B cell (primary cell): ENCODE measurements at regions not wholly inside any gene's neighbourhood (a gene's known extent, or its start where the extent isn't known, plus 50 kb on each side); places are given as distances from the start of the nearest gene placed in this dataset.

ENCODE experiments used
- ATAC-seq: fragments of 200-7000 bp; cut with Tn5 transposase; one replicate; pipeline ENCODE4 v1.10.0; 2021; ENCODE audit warnings: low read depth, mild to moderate bottlenecking, moderate number of reproducible peaks, moderate library complexity
- CTCF ChIA-PET: fragments of 350-600 bp; sonication (Branson Sonifier 250); formaldehyde crosslinking; loops from one replicate; lab custom pipeline; 2021; ENCODE audit warnings: antibody characterized with exemption, inconsistent platforms; lab: Charles Lee
- POLR2A ChIA-PET: fragments of 350-600 bp; sonication (Branson Sonifier 250); formaldehyde crosslinking; loops from one replicate; lab custom pipeline; 2021; ENCODE audit warnings: antibody characterized with exemption; lab: Charles Lee
- DNase-seq: peaks from one replicate; pipeline ENCODE4 v3.0.0; 2013
- H2AFZ ChIP-seq: 2 replicates; pipeline ENCODE4 v1.6.1; 2012; ENCODE audit warnings: mild to moderate bottlenecking, low read depth, low read length; ENCODE audit not compliant: insufficient read depth, poor library complexity, severe bottlenecking
- H3K27ac ChIP-seq, 2 donors: 1 replicate in 1 of 2; 2 replicates in 1 of 2; pipeline ENCODE4 v1.5.1; 2012 to 2013; ENCODE audit warnings: low read length in 2 of 2, mild to moderate bottlenecking in 2 of 2, moderate library complexity in 1 of 2
- H3K27me3 ChIP-seq, 4 experiments: fragments of 200-600 bp in 1 of 4; sonication (generic) in 1 of 4; replicated peaks in 1 of 4; 1 replicate in 2 of 4; 2 replicates in 2 of 4; pipeline versions ENCODE4 v1.6.1 to v1.7.0; 2013 to 2016; ENCODE audit warnings: low read length in 3 of 4, mild to moderate bottlenecking in 2 of 4, mixed read lengths in 1 of 4, moderate library complexity in 1 of 4; ENCODE audit not compliant: insufficient read depth in 4 of 4, control insufficient read depth in 3 of 4; ENCODE audit errors: control extremely low read depth in 1 of 4
- H3K36me3 ChIP-seq, 2 experiments: replicated peaks in 1 of 2; 1 replicate in 1 of 2; 2 replicates in 1 of 2; pipeline versions ENCODE4 v1.6.1 to v1.7.1; 2013; ENCODE audit warnings: low read length in 1 of 2; ENCODE audit not compliant: insufficient read depth in 2 of 2, control insufficient read depth in 1 of 2; ENCODE audit errors: control extremely low read depth in 1 of 2, extremely low read depth in 1 of 2
- H3K4me1 ChIP-seq, 2 donors: fragments of 200-600 bp in 1 of 2; sonication (generic) in 1 of 2; 1 replicate in 1 of 2; 2 replicates in 1 of 2; pipeline versions ENCODE4 v1.5.1 to v1.6.1; 2013 to 2017; ENCODE audit warnings: low read length in 2 of 2; ENCODE audit not compliant: control insufficient read depth in 2 of 2, insufficient read depth in 2 of 2
- H3K4me2 ChIP-seq: replicated peaks from 2 replicates; pipeline ENCODE3; 2012; ENCODE audit warnings: mild to moderate bottlenecking, low read depth, low read length; ENCODE audit not compliant: poor library complexity, severe bottlenecking
- H3K4me3 ChIP-seq, 5 experiments: fragments of 200-600 bp in 1 of 5; sonication (generic) in 1 of 5; 1 replicate in 3 of 5; 2 replicates in 2 of 5; pipeline versions ENCODE4 v1.5.1 to v1.7.0; 2011 to 2016; ENCODE audit warnings: low read length in 4 of 5, mild to moderate bottlenecking in 4 of 5, low read depth in 2 of 5, control low read depth in 1 of 5, moderate library complexity in 1 of 5; ENCODE audit not compliant: insufficient read depth in 1 of 5; ENCODE audit errors: control extremely low read depth in 1 of 5, extremely low read depth in 1 of 5
- H3K79me2 ChIP-seq: fragments of 200-600 bp; sonication (generic); one replicate; pipeline ENCODE4 v1.6.0; 2016; ENCODE audit warnings: low read length; ENCODE audit not compliant: control insufficient read depth, insufficient read depth
- H3K9ac ChIP-seq: fragments of 200-600 bp; sonication (generic); 2 replicates; pipeline ENCODE4 v1.6.1; 2017; ENCODE audit warnings: mild to moderate bottlenecking, low read length, moderate library complexity
- H3K9me3 ChIP-seq, 3 donors: one replicate each; pipeline versions ENCODE4 v1.6.1 to v1.7.1; 2013; ENCODE audit warnings: low read length in 2 of 3; ENCODE audit not compliant: control insufficient read depth in 2 of 3, insufficient read depth in 1 of 3; ENCODE audit errors: control extremely low read depth in 1 of 3
- H4K20me1 ChIP-seq: 2 replicates; pipeline ENCODE4 v1.6.0; 2012; ENCODE audit warnings: mild to moderate bottlenecking, low read length; ENCODE audit not compliant: insufficient read depth, control insufficient read depth, poor library complexity, severe bottlenecking
- H3K27ac Mint-ChIP-seq: one replicate; pipeline ENCODE4 v1.8.0; 2021; ENCODE audit warnings: mixed read lengths
- H3K27me3 Mint-ChIP-seq: one replicate; pipeline ENCODE4 v1.8.0; 2021; ENCODE audit warnings: mixed read lengths
- H3K4me1 Mint-ChIP-seq: one replicate; pipeline ENCODE4 v1.8.0; 2021; ENCODE audit warnings: mixed read lengths
- H3K4me3 Mint-ChIP-seq: one replicate; pipeline ENCODE4 v1.8.0; 2021; ENCODE audit warnings: mixed read lengths
- H3K9me3 Mint-ChIP-seq: one replicate; pipeline ENCODE4 v1.8.0; 2022; ENCODE audit warnings: mixed read lengths; ENCODE audit not compliant: insufficient read depth
- EZH2 ChIP-seq: IDR thresholded peaks from 2 replicates; pipeline ENCODE4 v1.6.1; 2012; ENCODE audit warnings: borderline replicate concordance, low read depth, mild to moderate bottlenecking, moderate library complexity, low read length; ENCODE audit not compliant: insufficient read depth, poor library complexity, severe bottlenecking
- WGBS: methylation state at CpG from one replicate; pipeline ENCODE4 v1.1.5; 2013; ENCODE audit warnings: missing lambda C conversion rate; ENCODE audit not compliant: insufficient coverage; 5-methylcytosine and 5-hydroxymethylcytosine counted together
- intact Hi-C: fragments of 100-400 bp; cut with micrococcal nuclease; formaldehyde crosslinking; loops from one replicate; pipeline ENCODE4 v1.10.0; 2022
- TF ChIP-seq, protein P1 (sequence below): fragments of 200-600 bp; IDR thresholded peaks from one replicate; pipeline ENCODE4 v1.8.0; 2022; ENCODE audit warnings: antibody characterized with exemption, mild to moderate bottlenecking

DNA sequence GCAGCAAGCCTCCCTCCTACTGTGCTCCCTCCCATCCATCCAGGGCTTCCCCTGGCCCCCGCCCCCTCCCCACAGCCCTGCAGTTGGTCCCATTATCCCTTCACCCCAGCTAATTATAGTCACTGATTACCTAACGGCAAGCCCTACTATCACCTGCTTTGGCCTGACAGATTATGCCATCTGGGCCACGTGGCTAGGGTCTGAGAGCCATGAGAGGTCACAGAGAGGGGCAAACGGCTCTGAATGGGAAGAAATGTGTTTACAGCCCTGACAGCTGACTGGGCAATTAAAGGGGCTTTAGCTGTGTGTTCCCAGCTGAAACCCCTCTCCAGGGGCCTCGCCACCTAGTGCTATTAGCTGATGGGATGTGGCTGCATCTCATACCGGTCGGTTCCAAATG, 134.4 kb upstream of the CPEB2 start:
- Histone ChIP-seq H3K4me2 (no peak overlapping the region), H3K27me3 (no peaks in the 10 kb centered on the region), H3K27ac (no peak overlapping the region), H3K79me2 (no peaks in the 10 kb centered on the region), H3K36me3 (no peaks in the 10 kb centered on the region), H3K9me3 (no peaks in the 10 kb centered on the region), H4K20me1 (no peaks in the 10 kb centered on the region), H3K9ac (no peak overlapping the region), H3K4me3 (no peak overlapping the region), H3K4me1 (no peaks in the 10 kb centered on the region), H2AFZ (no peak overlapping the region)
- WGBS: 78% methylated on average over 7 of the region's 7 CpGs
- TF ChIP-seq, protein P1, sequence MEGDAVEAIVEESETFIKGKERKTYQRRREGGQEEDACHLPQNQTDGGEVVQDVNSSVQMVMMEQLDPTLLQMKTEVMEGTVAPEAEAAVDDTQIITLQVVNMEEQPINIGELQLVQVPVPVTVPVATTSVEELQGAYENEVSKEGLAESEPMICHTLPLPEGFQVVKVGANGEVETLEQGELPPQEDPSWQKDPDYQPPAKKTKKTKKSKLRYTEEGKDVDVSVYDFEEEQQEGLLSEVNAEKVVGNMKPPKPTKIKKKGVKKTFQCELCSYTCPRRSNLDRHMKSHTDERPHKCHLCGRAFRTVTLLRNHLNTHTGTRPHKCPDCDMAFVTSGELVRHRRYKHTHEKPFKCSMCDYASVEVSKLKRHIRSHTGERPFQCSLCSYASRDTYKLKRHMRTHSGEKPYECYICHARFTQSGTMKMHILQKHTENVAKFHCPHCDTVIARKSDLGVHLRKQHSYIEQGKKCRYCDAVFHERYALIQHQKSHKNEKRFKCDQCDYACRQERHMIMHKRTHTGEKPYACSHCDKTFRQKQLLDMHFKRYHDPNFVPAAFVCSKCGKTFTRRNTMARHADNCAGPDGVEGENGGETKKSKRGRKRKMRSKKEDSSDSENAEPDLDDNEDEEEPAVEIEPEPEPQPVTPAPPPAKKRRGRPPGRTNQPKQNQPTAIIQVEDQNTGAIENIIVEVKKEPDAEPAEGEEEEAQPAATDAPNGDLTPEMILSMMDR: no peak
- no peak for TF ChIP-seq EZH2
- DNase-seq (no peak), ATAC-seq (no peak)
- H3K27ac Mint-ChIP-seq: no peak overlapping the region
- ChIA-PET POLR2A (no interaction called here), CTCF (no interaction called here)
- H3K9me3 Mint-ChIP-seq: no peaks in the 10 kb centered on the region
- H3K4me3 Mint-ChIP-seq: no peak overlapping the region
- H3K27me3 Mint-ChIP-seq: peaks cover 9% of the 10 kb centered on the region
- no peaks in the 10 kb centered on the region for H3K4me1 Mint-ChIP-seq
- intact Hi-C loops: no loop called here

DNA sequence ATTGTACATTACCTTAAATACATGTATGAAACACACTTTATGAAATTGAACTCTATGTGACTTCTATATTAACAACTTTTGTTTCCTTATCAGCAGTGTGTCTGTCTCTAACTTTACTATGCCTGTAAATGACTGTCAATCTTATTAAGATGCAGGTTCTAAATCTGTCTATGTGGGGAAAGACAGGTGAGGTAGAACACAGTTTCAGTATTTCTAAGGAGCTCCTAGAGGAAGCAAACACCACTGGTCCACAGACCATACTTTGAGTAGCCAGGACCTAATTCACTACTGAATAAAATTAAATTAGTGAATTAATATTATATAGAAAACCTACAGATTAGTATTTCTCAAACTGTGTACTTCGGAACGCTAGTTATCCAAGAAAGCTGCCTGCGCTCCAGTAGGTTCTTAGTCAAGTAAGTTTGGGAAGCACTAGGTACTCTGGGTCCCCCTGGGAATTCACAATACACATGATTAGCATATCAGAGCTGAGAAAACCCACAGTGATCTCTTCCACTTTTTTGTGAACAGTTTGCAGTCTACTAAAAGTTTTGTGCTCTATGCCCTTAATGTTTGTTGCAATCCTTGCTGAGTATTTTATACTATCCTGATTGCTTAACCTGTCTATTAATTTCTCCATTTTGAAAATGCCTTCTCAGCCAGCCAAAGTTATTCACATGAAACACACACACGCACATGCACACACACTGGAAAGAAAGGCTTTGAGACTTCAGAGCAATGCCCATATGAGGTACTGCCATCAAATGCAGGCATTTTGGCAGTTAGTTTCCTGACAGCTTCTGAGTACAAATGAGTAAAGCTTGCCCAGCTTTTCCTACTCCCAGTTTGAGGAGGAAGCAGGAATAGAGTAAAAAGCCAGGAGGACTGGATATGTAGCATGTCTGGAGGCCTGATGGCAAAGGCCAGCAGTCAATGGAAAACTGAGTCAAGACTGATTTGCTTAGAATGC, 133.6 kb upstream of the CPEB2 start:
- Histone ChIP-seq H3K9ac (no peak overlapping the region), H3K4me3 (no peak overlapping the region), H2AFZ (no peak overlapping the region), H3K27me3 (no peaks in the 10 kb centered on the region), H4K20me1 (no peaks in the 10 kb centered on the region), H3K79me2 (no peaks in the 10 kb centered on the region), H3K36me3 (no peaks in the 10 kb centered on the region), H3K4me2 (no peak overlapping the region), H3K27ac (no peak overlapping the region), H3K4me1 (no peaks in the 10 kb centered on the region), H3K9me3 (no peaks in the 10 kb centered on the region)
- Mint-ChIP-seq H3K4me3 (no peak overlapping the region), H3K4me1 (no peaks in the 10 kb centered on the region), H3K27me3 (peaks cover 9% of the 10 kb centered on the region), H3K27ac (no peak overlapping the region), H3K9me3 (no peaks in the 10 kb centered on the region)
- DNase-seq (no peak), ATAC-seq (no peak)
- WGBS: 100% methylated on average over 3 of the region's 4 CpGs
- ChIA-PET CTCF (no interaction called here), POLR2A (no interaction called here)
- intact Hi-C loops: no loop called here
- no peak for TF ChIP-seq EZH2
- TF ChIP-seq, protein P1: no peak
